Gastroesophageal sphincter (tissue), 3 donors: ENCODE measurements at regions not wholly inside any gene's neighbourhood (a gene's known extent, or its start where the extent isn't known, plus 50 kb on each side); places are given as distances from the start of the nearest gene placed in this dataset.

ENCODE experiments used
- EP300 ChIP-seq: sonication (generic); formaldehyde crosslinking; IDR thresholded peaks from one replicate; pipeline ENCODE4 v1.6.1; 2017; ENCODE audit warnings: antibody characterized with exemption, mild to moderate bottlenecking
- POLR2A ChIP-seq, 2 donors: fragments of 450-650 bp; IDR thresholded peaks; one replicate each; pipeline ENCODE4 v1.6.1; 2017; ENCODE audit warnings: antibody characterized with exemption in 2 of 2, mild to moderate bottlenecking in 2 of 2, moderate library complexity in 1 of 2
- TF ChIP-seq, protein P1 (sequence below), 4 experiments: fragments of 200-600 bp in 2 of 4; fragments of 450-650 bp in 2 of 4; sonication (generic) in 1 of 4; IDR thresholded peaks; one replicate each; pipeline ENCODE4 v1.5.1; 2017 to 2019; ENCODE audit warnings: antibody characterized with exemption in 4 of 4, mild to moderate bottlenecking in 2 of 4, moderate library complexity in 2 of 4

GRCh38 chr16:63283721-63284120 lies 1247.5 kb upstream of the CDH8 start:
- TF ChIP-seq EP300 (no peak), POLR2A (IDR thresholded peaks at IDR 0.05) (no peak)
- TF ChIP-seq, protein P1, sequence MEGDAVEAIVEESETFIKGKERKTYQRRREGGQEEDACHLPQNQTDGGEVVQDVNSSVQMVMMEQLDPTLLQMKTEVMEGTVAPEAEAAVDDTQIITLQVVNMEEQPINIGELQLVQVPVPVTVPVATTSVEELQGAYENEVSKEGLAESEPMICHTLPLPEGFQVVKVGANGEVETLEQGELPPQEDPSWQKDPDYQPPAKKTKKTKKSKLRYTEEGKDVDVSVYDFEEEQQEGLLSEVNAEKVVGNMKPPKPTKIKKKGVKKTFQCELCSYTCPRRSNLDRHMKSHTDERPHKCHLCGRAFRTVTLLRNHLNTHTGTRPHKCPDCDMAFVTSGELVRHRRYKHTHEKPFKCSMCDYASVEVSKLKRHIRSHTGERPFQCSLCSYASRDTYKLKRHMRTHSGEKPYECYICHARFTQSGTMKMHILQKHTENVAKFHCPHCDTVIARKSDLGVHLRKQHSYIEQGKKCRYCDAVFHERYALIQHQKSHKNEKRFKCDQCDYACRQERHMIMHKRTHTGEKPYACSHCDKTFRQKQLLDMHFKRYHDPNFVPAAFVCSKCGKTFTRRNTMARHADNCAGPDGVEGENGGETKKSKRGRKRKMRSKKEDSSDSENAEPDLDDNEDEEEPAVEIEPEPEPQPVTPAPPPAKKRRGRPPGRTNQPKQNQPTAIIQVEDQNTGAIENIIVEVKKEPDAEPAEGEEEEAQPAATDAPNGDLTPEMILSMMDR (IDR thresholded peaks at IDR 0.05): no peak
